SK-N-SH treated with all-trans-retinoic acid at 6 μM for 48 hours (cell line): ENCODE measurements at regions not wholly inside any gene's neighbourhood (a gene's known extent, or its start where the extent isn't known, plus 50 kb on each side); places are given as distances from the start of the nearest gene placed in this dataset.

Experiments
- GLIS3 ChIP-seq: fragments of 250-450 bp; sonication (Bioruptor Pico); IDR thresholded peaks from 2 replicates; pipeline ENCODE4 v1.5.0; 2020; ENCODE audit warnings: mild to moderate bottlenecking, moderate library complexity
- TOX ChIP-seq: fragments of 250-450 bp; sonication (Bioruptor Pico); IDR thresholded peaks from 2 replicates; pipeline ENCODE4 v1.8.0; 2021; ENCODE audit warnings: mild to moderate bottlenecking, moderate library complexity, borderline replicate concordance

DNA sequence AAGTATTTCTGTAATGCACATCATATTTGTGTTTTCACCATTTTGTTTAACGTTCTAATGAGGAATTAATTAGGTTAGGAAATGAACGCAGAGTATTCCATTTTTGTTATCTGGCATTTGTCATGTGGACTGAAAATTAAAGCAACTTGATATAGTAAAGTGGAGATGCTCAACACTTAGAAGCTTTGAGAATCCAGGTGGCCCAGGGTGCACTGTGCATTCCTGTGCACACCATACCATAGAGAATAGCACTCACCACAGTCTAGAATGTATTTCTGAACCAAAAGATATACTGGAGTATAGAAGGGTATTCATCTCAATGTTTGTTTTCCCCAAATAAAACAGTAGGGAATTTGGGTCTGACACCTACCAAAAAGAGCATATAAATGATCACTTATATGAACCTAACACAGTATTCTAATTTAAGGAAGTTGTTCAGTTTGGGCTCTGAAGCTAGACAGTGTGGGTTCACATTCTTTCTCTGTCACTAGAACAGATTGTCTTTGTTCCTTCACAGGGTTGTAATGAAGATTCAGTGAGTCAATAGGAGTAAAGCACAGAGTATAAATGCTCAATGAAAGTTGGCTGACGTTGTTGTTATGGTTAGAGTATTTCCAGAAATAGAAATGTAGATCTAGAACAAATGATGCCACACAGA, 125.6 kb upstream of the DMRT1 start:
- no peak for TF ChIP-seq TOX (CRISPR knock-in tag)
- TF ChIP-seq GLIS3 (CRISPR knock-in tag), result no peak
